Suprapubic skin (tissue), 3 donors: ENCODE measurements at regions not wholly inside any gene's neighbourhood (a gene's known extent, or its start where the extent isn't known, plus 50 kb on each side); places are given as distances from the start of the nearest gene placed in this dataset.

Source experiments
- CTCF ChIP-seq, 2 donors: fragments of 200-600 bp in 1 of 2; fragments of 450-650 bp in 1 of 2; sonication (generic) in 1 of 2; IDR thresholded peaks; one replicate each; pipeline ENCODE4 v1.5.1; 2016 to 2019; ENCODE audit warnings: antibody characterized with exemption in 2 of 2, mild to moderate bottlenecking in 1 of 2, moderate library complexity in 1 of 2
- POLR2AphosphoS5 ChIP-seq, 3 donors: sonication (generic); formaldehyde crosslinking; IDR thresholded peaks; one replicate each; pipeline ENCODE4 v1.6.1; 2017; ENCODE audit warnings: antibody characterized with exemption in 3 of 3

- TF ChIP-seq POLR2AphosphoS5 (IDR thresholded peaks at IDR 0.05) (no peak), CTCF (IDR thresholded peaks at IDR 0.05) (no peak)
Observed at GRCh38 chr20:56117350-56117749, 112.0 kb upstream of the CBLN4 start.
